Panc1 (cell line): ENCODE measurements at regions not wholly inside any gene's neighbourhood (a gene's known extent, or its start where the extent isn't known, plus 50 kb on each side); places are given as distances from the start of the nearest gene placed in this dataset.

Experiments used
- ATAC-seq: fragments of 200-7000 bp; cut with Tn5 transposase; 2 replicates; pipeline ENCODE4 v1.9.1; 2020; ENCODE audit warnings: mild to moderate bottlenecking, moderate library complexity
- BruUV-seq: library from RNA; stranded (reverse); fragments of 400-500 nt; replicated peaks from 2 replicates; lab custom pipeline; 2021; lab: Mats Ljungman, UMichigan
- CTCF ChIA-PET: fragments of 300-600 bp; sonication (Branson Sonifier 250); formaldehyde crosslinking; loops from one replicate; lab custom pipeline; 2022; ENCODE audit warnings: antibody characterized with exemption; lab: Charles Lee
- POLR2A ChIA-PET: fragments of 300-600 bp; sonication (Branson Sonifier 250); formaldehyde crosslinking; loops from one replicate; lab custom pipeline; 2022; ENCODE audit warnings: antibody characterized with exemption; lab: Charles Lee
- DNase-seq: peaks from one replicate; pipeline ENCODE4 v3.0.0-alpha.2; 2010; ENCODE audit warnings: low read depth, low spot score
- H3K27ac ChIP-seq: 2 replicates; pipeline ENCODE4 v1.5.1; 2011; ENCODE audit warnings: mild to moderate bottlenecking, low read length, inconsistent platforms
- H3K27me3 ChIP-seq: fragments of 200-500 bp; sonication (Bioruptor generic); 2 replicates; pipeline ENCODE4 v1.6.0; 2014; ENCODE audit warnings: low read length, inconsistent platforms; ENCODE audit not compliant: control insufficient read depth, insufficient read depth
- H3K36me3 ChIP-seq: fragments of 200-500 bp; sonication (Bioruptor generic); 2 replicates; pipeline ENCODE4 v1.5.1; 2014; ENCODE audit warnings: inconsistent platforms, mild to moderate bottlenecking, low read length, moderate library complexity; ENCODE audit not compliant: control insufficient read depth, insufficient read depth
- H3K4me1 ChIP-seq: 2 replicates; pipeline ENCODE4 v1.5.1; 2011; ENCODE audit warnings: inconsistent platforms, mild to moderate bottlenecking, low read length, moderate library complexity; ENCODE audit not compliant: control insufficient read depth, insufficient read depth
- H3K4me3 ChIP-seq, 2 experiments: 2 replicates each; pipeline ENCODE4 v1.5.1; 2011 to 2012; ENCODE audit warnings: low read depth in 2 of 2, low read length in 2 of 2, mild to moderate bottlenecking in 2 of 2, inconsistent platforms in 1 of 2, moderate library complexity in 1 of 2
- H3K9me3 ChIP-seq: fragments of 200-500 bp; sonication (Bioruptor generic); 2 replicates; pipeline ENCODE4 v1.5.1; 2014; ENCODE audit warnings: low read depth, mild to moderate bottlenecking, inconsistent platforms, low read length, moderate library complexity; ENCODE audit not compliant: control insufficient read depth, insufficient read depth
- POLR2AphosphoS5 ChIP-seq: IDR thresholded peaks from 2 replicates; pipeline ENCODE4 v1.6.1; 2012; ENCODE audit warnings: mild to moderate bottlenecking, low read depth, low read length, moderate library complexity
- SIN3A ChIP-seq: IDR thresholded peaks from 2 replicates; pipeline ENCODE4 v1.6.1; 2012; ENCODE audit warnings: low read depth, mild to moderate bottlenecking, low read length, moderate library complexity, borderline replicate concordance; ENCODE audit not compliant: insufficient read depth
- TCF7L2 ChIP-seq: IDR thresholded peaks from 2 replicates; pipeline ENCODE4 v1.6.1; 2011; ENCODE audit warnings: mild to moderate bottlenecking, low read depth, low read length, inconsistent platforms
- in situ Hi-C: cut with HindIII; loops from 2 replicates; pipeline ENCODE4 v1.10.0; 2016; ENCODE audit warnings: low sequenced_read_pairs, low pct_unique_long_range_greater_than_20kb
- intact Hi-C: fragments of 100-400 bp; cut with micrococcal nuclease; formaldehyde crosslinking; loops from one replicate; pipeline ENCODE4 v1.10.0; 2022; ENCODE audit not compliant: unreplicated experiment
- TF ChIP-seq, protein P1 (sequence below), 2 experiments: IDR thresholded peaks; 2 replicates each; pipeline ENCODE4 v1.6.1; 2011 to 2012; ENCODE audit warnings: low read depth in 2 of 2, control low read depth in 1 of 2, low read length in 1 of 2, mild to moderate bottlenecking in 1 of 2, moderate library complexity in 1 of 2; ENCODE audit not compliant: insufficient read depth in 1 of 2
- TF ChIP-seq, protein P2 (sequence below): fragments of 450-650 bp; IDR thresholded peaks from 2 replicates; pipeline ENCODE4 v1.5.1; 2017; ENCODE audit warnings: mild to moderate bottlenecking

DNA sequence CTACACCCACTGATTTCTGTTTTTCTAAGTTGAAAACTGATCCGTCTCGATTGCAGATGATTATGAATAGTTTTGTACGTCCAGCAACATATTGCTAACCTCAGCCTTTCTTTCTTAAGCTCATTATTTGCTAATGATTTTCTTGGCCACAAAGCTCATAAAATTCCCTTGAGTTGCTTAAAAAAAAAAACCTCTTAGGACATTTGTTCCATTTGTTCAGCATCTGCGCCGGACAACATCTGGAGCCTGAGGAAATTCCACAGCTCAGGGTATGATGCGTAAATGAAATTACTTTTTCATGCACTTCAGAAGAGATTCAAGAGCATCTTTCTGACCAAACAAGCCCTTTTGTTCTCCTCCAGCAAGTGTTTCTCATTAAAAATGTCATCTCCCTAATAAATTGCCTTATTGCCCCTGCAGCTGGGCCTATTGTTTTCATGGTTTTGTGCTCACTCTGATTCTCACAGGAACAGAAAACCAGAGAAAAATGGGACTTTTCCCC is 249.1 kb upstream of the MCTP2 start:
- DNase-seq (no peak), ATAC-seq (no peak)
- intact Hi-C loops (loop anchor here (10.0 kb wide), 1 partner anchor 947 kb away; no protein-coding TSS in a partner anchor), in situ Hi-C loops (no loop called here)
- TF ChIP-seq SIN3A (no peak), POLR2AphosphoS5 (no peak), TCF7L2 (no peak)
- TF ChIP-seq, protein P1, sequence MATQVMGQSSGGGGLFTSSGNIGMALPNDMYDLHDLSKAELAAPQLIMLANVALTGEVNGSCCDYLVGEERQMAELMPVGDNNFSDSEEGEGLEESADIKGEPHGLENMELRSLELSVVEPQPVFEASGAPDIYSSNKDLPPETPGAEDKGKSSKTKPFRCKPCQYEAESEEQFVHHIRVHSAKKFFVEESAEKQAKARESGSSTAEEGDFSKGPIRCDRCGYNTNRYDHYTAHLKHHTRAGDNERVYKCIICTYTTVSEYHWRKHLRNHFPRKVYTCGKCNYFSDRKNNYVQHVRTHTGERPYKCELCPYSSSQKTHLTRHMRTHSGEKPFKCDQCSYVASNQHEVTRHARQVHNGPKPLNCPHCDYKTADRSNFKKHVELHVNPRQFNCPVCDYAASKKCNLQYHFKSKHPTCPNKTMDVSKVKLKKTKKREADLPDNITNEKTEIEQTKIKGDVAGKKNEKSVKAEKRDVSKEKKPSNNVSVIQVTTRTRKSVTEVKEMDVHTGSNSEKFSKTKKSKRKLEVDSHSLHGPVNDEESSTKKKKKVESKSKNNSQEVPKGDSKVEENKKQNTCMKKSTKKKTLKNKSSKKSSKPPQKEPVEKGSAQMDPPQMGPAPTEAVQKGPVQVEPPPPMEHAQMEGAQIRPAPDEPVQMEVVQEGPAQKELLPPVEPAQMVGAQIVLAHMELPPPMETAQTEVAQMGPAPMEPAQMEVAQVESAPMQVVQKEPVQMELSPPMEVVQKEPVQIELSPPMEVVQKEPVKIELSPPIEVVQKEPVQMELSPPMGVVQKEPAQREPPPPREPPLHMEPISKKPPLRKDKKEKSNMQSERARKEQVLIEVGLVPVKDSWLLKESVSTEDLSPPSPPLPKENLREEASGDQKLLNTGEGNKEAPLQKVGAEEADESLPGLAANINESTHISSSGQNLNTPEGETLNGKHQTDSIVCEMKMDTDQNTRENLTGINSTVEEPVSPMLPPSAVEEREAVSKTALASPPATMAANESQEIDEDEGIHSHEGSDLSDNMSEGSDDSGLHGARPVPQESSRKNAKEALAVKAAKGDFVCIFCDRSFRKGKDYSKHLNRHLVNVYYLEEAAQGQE (IDR thresholded peaks at IDR 0.05; ENCODE audit: insufficient read depth in 1 of 2, low read depth in 2 of 2, low read length in 1 of 2): no peak
- TF ChIP-seq, protein P2, sequence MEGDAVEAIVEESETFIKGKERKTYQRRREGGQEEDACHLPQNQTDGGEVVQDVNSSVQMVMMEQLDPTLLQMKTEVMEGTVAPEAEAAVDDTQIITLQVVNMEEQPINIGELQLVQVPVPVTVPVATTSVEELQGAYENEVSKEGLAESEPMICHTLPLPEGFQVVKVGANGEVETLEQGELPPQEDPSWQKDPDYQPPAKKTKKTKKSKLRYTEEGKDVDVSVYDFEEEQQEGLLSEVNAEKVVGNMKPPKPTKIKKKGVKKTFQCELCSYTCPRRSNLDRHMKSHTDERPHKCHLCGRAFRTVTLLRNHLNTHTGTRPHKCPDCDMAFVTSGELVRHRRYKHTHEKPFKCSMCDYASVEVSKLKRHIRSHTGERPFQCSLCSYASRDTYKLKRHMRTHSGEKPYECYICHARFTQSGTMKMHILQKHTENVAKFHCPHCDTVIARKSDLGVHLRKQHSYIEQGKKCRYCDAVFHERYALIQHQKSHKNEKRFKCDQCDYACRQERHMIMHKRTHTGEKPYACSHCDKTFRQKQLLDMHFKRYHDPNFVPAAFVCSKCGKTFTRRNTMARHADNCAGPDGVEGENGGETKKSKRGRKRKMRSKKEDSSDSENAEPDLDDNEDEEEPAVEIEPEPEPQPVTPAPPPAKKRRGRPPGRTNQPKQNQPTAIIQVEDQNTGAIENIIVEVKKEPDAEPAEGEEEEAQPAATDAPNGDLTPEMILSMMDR: no peak
- H3K9me3 ChIP-seq: no peaks in the 10 kb centered on the region
- ChIA-PET CTCF (no interaction called here), POLR2A (no interaction called here)
- no peaks in the 10 kb centered on the region for H3K36me3 ChIP-seq
- H3K4me3 ChIP-seq: no peak overlapping the region
- no TSS peak for BruUV-seq
- H3K27ac ChIP-seq: no peak overlapping the region
- H3K27me3 ChIP-seq: no peaks in the 10 kb centered on the region
- no peaks in the 10 kb centered on the region for H3K4me1 ChIP-seq

DNA sequence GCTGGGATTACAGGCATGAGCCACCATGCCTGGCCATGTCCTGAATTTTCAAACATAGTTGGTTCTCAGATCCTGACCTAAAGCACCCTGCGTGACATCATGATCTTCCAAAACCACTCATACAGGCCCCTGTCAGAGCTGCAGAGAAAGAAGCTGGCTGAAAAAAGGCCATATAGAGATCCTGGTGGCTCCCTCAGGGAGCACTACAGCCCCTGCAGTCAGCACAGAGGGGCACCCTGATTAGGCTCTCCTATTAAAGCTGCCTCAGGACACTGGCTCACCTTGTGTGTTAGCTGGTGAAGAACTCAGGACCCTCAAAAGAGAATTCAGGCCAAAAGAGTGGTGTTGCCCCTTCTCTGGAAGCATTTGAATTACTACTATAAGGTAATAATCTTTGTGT is 249.7 kb upstream of the MCTP2 start:
- BruUV-seq: no TSS peak
- TF ChIP-seq POLR2AphosphoS5: no peak
- TF ChIP-seq, protein P1 (IDR thresholded peaks at IDR 0.05; ENCODE audit: insufficient read depth in 1 of 2, low read depth in 2 of 2, low read length in 1 of 2): no peak
- TF ChIP-seq, protein P2: no peak
- no peak for TF ChIP-seq TCF7L2
- no peak for TF ChIP-seq SIN3A
- no peaks in the 10 kb centered on the region for H3K36me3 ChIP-seq
- ATAC-seq (no peak), DNase-seq (no peak)
- in situ Hi-C loops: no loop called here
- H3K27me3 ChIP-seq: no peaks in the 10 kb centered on the region
- no peak overlapping the region for H3K27ac ChIP-seq
- intact Hi-C loops: loop anchor here (10.0 kb wide), 1 partner anchor 947 kb away; no protein-coding TSS in a partner anchor
- H3K4me1 ChIP-seq: no peaks in the 10 kb centered on the region
- POLR2A ChIA-PET: no interaction called here
- no peak overlapping the region for H3K4me3 ChIP-seq
- no peaks in the 10 kb centered on the region for H3K9me3 ChIP-seq
- CTCF ChIA-PET: no interaction called here
